Omental fat pad (tissue), 3 donors: ENCODE measurements at regions not wholly inside any gene's neighbourhood (a gene's known extent, or its start where the extent isn't known, plus 50 kb on each side); places are given as distances from the start of the nearest gene placed in this dataset.
"Not testable (repeated sequence)": the region's sequence is repeated elsewhere in the genome, so short reads cannot be mapped to it uniquely, and the experiment has no call there.

ENCODE experiments used
- ATAC-seq: fragments of 150-250 bp; one replicate; pipeline ENCODE4 v1.9.1; 2016; ENCODE audit warnings: mild to moderate bottlenecking, moderate library complexity; ENCODE audit not compliant: low FRiP score
- DNase-seq: peaks from one replicate; pipeline ENCODE4 v3.0.0-alpha.2; 2019; ENCODE audit warnings: low spot score
- TF ChIP-seq, protein P1 (sequence below), 3 donors: fragments of 450-650 bp; IDR thresholded peaks; one replicate each; pipeline ENCODE4 v1.5.1; 2016 to 2017; ENCODE audit warnings: antibody characterized with exemption in 3 of 3, mild to moderate bottlenecking in 3 of 3, moderate library complexity in 2 of 3

DNA sequence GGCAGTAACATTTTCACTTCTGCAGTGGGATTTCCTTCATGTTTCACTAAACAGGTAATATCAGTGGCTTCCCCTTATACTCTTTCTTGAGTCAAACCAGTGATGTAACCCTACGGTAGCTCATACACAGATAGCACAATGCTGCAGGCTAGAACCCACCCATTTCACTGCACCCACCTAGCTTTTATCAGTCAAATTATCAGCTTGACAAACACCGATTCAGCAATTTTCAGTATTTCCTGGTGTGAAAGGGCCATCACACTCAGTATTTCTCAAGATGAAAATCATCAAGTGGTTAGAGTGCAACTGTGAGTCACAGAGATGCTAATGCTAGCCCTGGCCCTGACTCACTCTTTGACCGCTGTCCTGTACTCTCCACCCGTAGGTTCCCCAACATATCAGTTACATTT lies 242.3 kb upstream of the PTGER4 start:
- TF ChIP-seq, protein P1, sequence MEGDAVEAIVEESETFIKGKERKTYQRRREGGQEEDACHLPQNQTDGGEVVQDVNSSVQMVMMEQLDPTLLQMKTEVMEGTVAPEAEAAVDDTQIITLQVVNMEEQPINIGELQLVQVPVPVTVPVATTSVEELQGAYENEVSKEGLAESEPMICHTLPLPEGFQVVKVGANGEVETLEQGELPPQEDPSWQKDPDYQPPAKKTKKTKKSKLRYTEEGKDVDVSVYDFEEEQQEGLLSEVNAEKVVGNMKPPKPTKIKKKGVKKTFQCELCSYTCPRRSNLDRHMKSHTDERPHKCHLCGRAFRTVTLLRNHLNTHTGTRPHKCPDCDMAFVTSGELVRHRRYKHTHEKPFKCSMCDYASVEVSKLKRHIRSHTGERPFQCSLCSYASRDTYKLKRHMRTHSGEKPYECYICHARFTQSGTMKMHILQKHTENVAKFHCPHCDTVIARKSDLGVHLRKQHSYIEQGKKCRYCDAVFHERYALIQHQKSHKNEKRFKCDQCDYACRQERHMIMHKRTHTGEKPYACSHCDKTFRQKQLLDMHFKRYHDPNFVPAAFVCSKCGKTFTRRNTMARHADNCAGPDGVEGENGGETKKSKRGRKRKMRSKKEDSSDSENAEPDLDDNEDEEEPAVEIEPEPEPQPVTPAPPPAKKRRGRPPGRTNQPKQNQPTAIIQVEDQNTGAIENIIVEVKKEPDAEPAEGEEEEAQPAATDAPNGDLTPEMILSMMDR (IDR thresholded peaks at IDR 0.05): no peak
- ATAC-seq: no peak
- DNase-seq: no peak

DNA sequence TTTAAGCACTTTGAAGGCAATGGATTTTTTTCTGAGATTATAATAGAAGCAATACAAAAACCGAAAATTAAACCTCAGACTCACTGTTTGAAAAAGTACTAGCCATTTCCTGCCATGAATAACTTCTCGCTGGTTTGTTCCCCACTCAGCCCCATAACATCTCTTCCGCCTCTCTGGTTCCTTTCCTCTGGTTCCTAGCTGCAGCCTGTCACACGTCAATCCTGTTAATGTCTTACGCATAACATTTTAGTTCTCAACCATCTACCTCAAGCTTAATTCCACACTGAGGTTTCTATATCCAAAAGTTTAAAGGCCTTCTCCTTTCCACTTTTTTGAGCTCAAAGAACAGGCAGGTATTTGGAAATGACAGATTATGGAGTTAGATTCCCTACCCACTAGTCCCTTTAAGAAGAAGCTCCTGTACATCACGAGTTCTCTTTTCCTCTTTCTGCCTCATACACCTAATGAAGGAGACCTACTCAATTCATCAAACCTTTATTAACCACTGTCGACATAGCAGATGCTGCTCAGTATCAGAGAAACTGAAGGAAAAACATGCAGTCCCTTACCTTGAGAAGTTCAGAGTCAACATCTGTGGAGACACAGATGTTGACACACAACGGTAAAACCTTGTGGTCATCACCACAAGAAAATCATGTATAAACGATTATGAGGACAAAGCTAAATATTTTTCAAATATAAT lies 243.0 kb upstream of the PTGER4 start:
- DNase-seq (no peak), ATAC-seq (no peak)
- TF ChIP-seq, protein P1 (IDR thresholded peaks at IDR 0.05): no peak

DNA sequence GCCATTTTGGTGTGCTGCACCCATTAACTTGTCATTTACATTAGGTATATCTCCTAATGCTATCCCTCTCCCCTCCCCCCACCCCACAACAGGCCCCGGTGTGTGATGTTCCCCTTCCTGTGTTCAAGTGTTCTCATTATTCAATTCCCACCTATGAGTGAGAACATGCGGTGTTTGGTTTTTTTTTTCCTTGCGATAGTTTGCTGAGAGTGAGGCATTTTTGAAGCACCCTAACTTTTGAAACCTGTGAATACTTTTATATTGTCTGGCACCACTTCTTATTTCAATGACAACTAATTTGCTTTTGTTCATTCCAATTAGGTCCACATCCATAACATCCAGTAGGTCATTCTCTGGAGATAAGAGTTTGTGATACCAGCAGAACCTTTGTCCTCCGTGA lies 244.0 kb upstream of the PTGER4 start:
- DNase-seq, ATAC-seq: not testable (repeated sequence)

DNA sequence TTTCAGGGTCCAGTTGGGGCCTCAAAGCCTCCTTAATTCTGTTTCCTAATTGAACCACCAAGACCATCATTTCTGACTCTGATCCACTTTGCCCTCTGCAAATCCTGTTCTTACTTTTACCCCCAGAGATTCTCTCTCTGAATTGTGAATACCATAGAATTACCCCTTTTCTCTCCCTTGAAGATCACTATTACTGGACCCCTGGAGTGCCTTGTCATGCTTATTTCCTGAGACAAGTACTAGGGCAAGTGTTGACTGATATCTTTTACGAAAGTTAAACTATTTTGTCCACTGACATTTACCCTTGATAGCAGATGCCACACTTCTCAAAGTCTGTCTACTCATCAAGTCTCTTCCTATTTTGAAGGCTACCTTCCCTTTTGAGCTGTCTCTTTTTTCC lies 246.9 kb upstream of the PTGER4 start:
- TF ChIP-seq, protein P1 (IDR thresholded peaks at IDR 0.05): no peak
- no peak for DNase-seq
- ATAC-seq: no peak

DNA sequence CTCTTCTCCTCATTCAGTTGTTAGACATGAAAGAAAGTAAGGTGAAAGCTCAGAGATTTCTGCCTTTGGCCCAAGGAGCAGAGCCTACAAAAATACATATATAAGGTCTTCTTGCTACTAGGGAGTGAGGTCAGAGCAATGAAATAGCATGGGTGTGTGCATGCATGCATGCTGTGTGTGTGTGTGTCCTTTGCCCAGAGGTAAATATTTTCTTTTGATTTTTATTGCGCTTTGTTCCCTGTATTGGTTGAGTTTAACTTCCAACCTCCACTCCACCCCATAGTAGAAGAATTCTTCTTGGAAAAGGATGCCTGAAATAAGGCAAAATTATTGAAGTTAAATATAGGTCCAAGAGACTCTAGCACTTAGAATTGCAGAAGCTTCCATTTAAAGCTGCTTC lies 248.0 kb upstream of the PTGER4 start:
- TF ChIP-seq, protein P1 (IDR thresholded peaks at IDR 0.05): no peak
- ATAC-seq (no peak), DNase-seq (no peak)

DNA sequence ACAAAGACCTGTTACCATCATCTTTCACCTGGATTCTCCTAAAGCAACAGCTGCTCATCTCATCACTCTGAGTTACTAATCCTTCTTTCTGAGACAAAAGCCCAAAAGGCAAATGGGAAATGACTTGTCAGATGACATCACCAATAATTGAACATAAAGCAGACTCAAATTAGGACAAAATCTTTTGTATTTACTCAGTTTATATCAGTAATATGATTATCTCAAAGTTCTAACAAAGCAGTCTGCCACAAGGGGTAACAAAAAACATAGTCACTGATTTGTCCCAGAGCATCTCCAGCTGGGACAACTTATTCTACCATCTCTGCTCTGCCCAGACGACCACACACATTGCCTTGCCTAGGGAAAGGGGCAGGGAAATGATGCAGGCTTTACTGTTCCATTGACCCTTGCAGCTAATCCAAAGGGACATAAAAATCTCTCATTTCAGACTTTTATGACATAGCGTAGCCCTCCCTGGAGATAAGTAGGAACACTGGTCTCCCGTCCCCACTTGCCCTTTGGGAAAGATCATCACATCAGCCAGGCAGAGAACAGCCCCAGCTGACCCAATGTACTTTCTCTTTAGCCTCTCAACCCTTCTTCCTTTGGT lies 249.5 kb upstream of the PTGER4 start:
- DNase-seq (no peak), ATAC-seq (no peak)
- TF ChIP-seq, protein P1 (IDR thresholded peaks at IDR 0.05): no peak

DNA sequence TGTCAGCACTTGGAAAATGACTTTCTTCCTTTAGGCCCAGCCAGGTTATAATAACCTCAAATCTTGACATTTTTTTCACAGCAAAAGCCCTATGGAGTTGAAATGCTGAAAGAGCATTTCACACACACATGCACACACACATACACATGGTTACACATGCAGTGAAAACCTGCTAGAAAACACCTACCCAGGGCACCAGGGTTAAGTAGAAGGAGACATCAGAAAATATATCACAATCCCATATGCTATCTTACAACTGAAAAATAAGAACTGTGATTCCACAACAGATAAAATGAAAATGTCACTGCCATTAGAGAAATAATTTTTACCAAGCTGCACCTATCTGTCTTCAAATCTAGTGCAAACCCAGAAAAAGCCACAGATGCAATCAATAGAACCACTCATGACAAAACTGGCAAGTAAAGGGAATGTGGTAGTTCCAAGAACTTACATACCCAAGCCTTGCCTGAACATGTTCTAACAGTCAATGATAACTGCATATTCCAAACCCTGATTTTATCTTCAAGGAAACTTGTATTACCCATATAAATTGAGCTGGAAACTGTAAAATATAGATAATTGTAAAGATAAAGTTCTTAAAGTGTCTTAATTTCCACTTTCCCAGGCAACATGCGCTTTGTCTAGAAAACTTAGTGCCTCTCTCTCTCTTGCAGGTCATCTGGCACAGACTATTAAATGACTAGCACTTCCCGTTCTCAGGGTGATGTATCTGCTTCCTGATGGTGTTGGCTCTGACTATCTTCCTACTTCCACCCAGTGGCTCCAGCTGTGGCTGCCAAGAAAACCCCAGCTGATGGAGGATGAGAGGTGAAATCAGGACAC lies 250.2 kb upstream of the PTGER4 start:
- no peak for ATAC-seq

More for the DNA sequence above, 250.2 kb upstream of the PTGER4 start:
- DNase-seq: no peak
- TF ChIP-seq, protein P1 (IDR thresholded peaks at IDR 0.05): no peak
